ENCODE measurements at regions not wholly inside any gene's neighbourhood (a gene's known extent, or its start where the extent isn't known, plus 50 kb on each side); places are given as distances from the start of the nearest gene placed in this dataset.

DNA sequence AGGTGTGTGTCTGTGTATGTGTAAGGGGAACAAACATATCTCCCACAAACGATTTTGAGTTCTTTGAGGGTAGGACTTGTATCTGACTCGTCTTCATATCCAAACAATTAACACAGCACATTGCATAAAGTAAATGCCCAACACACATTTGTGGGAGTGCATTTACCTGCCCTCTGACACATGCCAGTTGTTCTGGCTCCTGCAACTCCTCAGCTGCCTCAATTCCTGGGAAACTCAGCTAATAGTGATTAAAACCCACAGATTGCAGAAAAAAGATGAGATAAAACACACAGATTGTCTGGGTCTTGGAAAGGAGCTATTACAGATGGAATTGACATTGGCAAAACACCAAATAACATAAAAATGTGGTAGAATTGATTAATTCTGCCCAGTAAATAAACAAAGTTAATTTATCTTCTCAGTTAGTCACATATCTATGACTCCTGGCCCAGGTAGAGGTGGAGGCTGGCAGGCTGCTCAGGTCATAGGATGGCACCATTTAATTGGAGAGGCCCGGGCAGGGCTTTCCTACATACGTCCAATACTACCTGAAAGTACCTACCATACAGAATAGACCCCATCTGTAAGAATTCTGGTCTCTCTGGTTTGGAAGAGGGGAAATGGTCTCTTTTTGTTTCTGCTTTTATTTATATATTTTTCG, 71.5 kb upstream of the IFNGR1 start:
- H3K4me1 ChIP-seq = peaks cover 0 to 10% (median 0%) of the 10 kb centered on the region in 4 donors
- DNase-seq (no peak), ATAC-seq (ENCODE audit: low FRiP score in 2 of 2) (no peak)
- no peaks in the 10 kb centered on the region for H3K9me3 ChIP-seq
- no peaks in the 10 kb centered on the region for H3K36me3 ChIP-seq
- no peaks in the 10 kb centered on the region for H3K27me3 ChIP-seq
- no peak overlapping the region for H3K4me3 ChIP-seq
- 67 to 85% methylated on average over 5 of the region's 5 CpGs for WGBS, 2 donors
- H3K27ac ChIP-seq = no peak overlapping the region
- TF ChIP-seq POLR2A (IDR thresholded peaks at IDR 0.05) = no peak
- no peak for TF ChIP-seq EP300 (IDR thresholded peaks at IDR 0.05)
- TF ChIP-seq CTCF (IDR thresholded peaks at IDR 0.05) = no peak
- no peak for TF ChIP-seq POLR2AphosphoS5 (IDR thresholded peaks at IDR 0.05)

- no peaks in the 10 kb centered on the region for H3K36me3 ChIP-seq
- no peak for DNase-seq
- H3K9me3 ChIP-seq = no peaks in the 10 kb centered on the region
- peaks cover 0 to 9% (median 0%) of the 10 kb centered on the region in 4 donors for H3K4me1 ChIP-seq
- no peak overlapping the region for H3K27ac ChIP-seq
- no peak overlapping the region for H3K4me3 ChIP-seq
- WGBS, 2 donors = 86 to 97% methylated on average over 1 of the region's 1 CpG
- no peak for ATAC-seq (ENCODE audit: low FRiP score in 2 of 2)
- H3K27me3 ChIP-seq = no peaks in the 10 kb centered on the region
- TF ChIP-seq CTCF (IDR thresholded peaks at IDR 0.05) (no peak), POLR2A (IDR thresholded peaks at IDR 0.05) (no peak), EP300 (IDR thresholded peaks at IDR 0.05) (no peak), POLR2AphosphoS5 (IDR thresholded peaks at IDR 0.05) (no peak)
These were observed 67.7 kb upstream of the IFNGR1 start for GRCh38 chr6:137286916-137287315.

- no peak for ATAC-seq (ENCODE audit: low FRiP score in 2 of 2)
- no peak overlapping the region for H3K27ac ChIP-seq
- no peaks in the 10 kb centered on the region for H3K27me3 ChIP-seq
- TF ChIP-seq POLR2AphosphoS5 (IDR thresholded peaks at IDR 0.05) = no peak
- no peaks in the 10 kb centered on the region for H3K36me3 ChIP-seq
- H3K9me3 ChIP-seq = no peaks in the 10 kb centered on the region
- DNase-seq = no peak
- WGBS, 2 donors = 97 to 100% methylated on average over 1 of the region's 1 CpG
- H3K4me3 ChIP-seq = no peak overlapping the region
- H3K4me1 ChIP-seq = peaks cover 0 to 4% (median 0%) of the 10 kb centered on the region in 4 donors
These were observed 67.2 kb upstream of the IFNGR1 start for GRCh38 chr6:137286368-137286767.

DNA sequence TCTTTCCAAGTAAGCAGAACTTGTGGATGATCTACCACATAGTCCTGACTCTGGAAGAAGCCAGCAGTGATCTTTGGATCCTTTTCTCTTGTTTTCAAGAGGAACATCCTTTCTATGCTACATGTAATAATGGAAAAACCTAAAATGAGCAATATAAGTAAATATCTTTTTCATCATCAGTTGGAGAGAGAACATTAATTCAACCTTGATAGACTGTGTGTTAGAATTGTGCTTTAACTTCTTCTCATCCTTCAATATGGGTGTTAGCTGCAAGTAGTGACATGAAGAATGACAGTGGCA, 65.6 kb upstream of the IFNGR1 start:
- Histone ChIP-seq H3K27me3 (no peaks in the 10 kb centered on the region), H3K4me3 (no peak overlapping the region), H3K9me3 (no peaks in the 10 kb centered on the region), H3K36me3 (no peaks in the 10 kb centered on the region), H3K4me1 (no peaks in the 10 kb centered on the region), H3K27ac (no peak overlapping the region)
- no peak for TF ChIP-seq POLR2A (IDR thresholded peaks at IDR 0.05)
- TF ChIP-seq CTCF (IDR thresholded peaks at IDR 0.05) = no peak
- no peak for TF ChIP-seq POLR2AphosphoS5 (IDR thresholded peaks at IDR 0.05)
- ATAC-seq (ENCODE audit: low FRiP score in 2 of 2) (no peak), DNase-seq (no peak)

DNA sequence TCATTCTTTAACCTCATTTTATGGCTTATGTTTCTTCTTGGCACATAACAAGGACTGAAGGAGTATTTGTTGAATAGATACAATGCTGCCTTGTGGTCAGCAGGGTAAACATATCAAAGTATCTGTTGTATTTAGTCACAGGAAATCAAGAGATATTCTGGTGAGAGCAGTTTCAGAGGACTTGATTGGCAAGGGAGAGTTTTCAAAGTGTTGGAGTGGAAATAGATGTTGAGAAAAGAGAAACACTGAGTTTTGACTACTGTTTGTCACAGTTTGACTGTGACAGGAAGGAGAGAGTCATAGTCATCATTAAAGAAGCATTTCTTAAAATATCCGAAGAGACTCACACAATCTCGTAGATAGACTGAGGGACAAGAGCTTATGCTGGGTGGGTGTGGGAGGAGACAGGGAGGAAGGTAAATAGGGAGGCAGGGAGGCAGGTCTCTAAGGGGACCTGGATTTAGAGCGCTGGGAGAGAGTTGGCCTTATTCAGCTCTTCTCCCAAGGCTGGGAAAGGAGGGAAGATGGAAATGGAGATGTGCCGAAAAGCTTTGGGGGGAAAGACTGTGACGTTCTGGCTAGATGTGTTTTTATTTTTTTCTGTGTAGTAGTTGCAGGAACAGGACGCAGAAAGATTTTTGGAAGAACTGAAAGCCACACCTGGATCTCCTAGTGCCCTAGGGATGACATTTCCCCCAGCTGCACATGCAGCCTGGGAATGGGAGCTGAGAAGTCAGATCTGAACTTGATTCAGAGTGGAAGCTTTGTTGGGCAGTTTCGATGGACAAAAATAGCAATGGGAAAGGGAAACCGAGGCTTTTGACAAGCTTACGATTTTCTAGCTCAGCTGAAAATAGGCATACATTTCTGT, 65.0 kb upstream of the IFNGR1 start:
- TF ChIP-seq EP300 (IDR thresholded peaks at IDR 0.05) = no peak
- no peak for TF ChIP-seq CTCF (IDR thresholded peaks at IDR 0.05)
- no peak for TF ChIP-seq POLR2AphosphoS5 (IDR thresholded peaks at IDR 0.05)
- TF ChIP-seq POLR2A (IDR thresholded peaks at IDR 0.05) = no peak
- no peaks in the 10 kb centered on the region for H3K4me1 ChIP-seq
- 79 to 81% methylated on average over 9 of the region's 9 CpGs for WGBS, 2 donors
- H3K9me3 ChIP-seq = no peaks in the 10 kb centered on the region
- ATAC-seq (ENCODE audit: low FRiP score in 2 of 2) = no peak
- DNase-seq = no peak
- H3K27ac ChIP-seq = no peak overlapping the region
- no peaks in the 10 kb centered on the region for H3K27me3 ChIP-seq
- no peaks in the 10 kb centered on the region for H3K36me3 ChIP-seq
- no peak overlapping the region for H3K4me3 ChIP-seq
